Heart left ventricle (tissue), 13 donors: ENCODE measurements at regions not wholly inside any gene's neighbourhood (a gene's known extent, or its start where the extent isn't known, plus 50 kb on each side); places are given as distances from the start of the nearest gene placed in this dataset.

ENCODE experiments used
- CTCF ChIP-seq, 12 donors: fragments of 200-600 bp; sonication (generic) in 4 of 12; IDR thresholded peaks; one replicate each; pipeline versions ENCODE4 v1.5.0 to v1.8.0; 2018 to 2022; ENCODE audit warnings: antibody characterized with exemption in 12 of 12, mild to moderate bottlenecking in 5 of 12
- POLR2A ChIP-seq, 2 donors: fragments of 450-650 bp; IDR thresholded peaks; one replicate each; pipeline ENCODE4 v1.6.1; 2017; ENCODE audit warnings: antibody characterized with exemption in 2 of 2, mild to moderate bottlenecking in 2 of 2, moderate library complexity in 2 of 2
- donor health status: ischemic (EF 13 %, LVEDD 7.1; RV severe dilation, severe dysfunction).
- donor health status: DM: no; HTN: yes; CAD: no.
- donor health status: DM: no; HTN: no; CAD: no.
- donor health status: ischemic (EF 25% LVEDD 6.9; RV normal size, moderate dysfunction).
- donor health status: ischemic (EF 25% LVEDD 5.7; RV mildly dilated, moderate dysfunction).
- donor health status: ischemic (EF 35%, LVEDD 5.7; RV mildly dilated, moderate dysfunction).
- donor health status: nonischemic (EF 11% LVEDD 7.7; RV severe dilation, severe dysfunction).
- donor health status: DM: yes; HTN: yes; CAD: no.
- donor health status: PGD.
- donor health status: ischemic (EF 29% LVEDD 5.4; RV normal size, mild dysfunction).
- donor health status: nonischemic (EF 23%, LVEDD 6.1; RV moderate dilation, normal function).

- no peak for TF ChIP-seq CTCF (IDR thresholded peaks at IDR 0.05)
- TF ChIP-seq POLR2A (IDR thresholded peaks at IDR 0.05), result no peak
Observed at GRCh38 chr18:24840640-24841039, 380.2 kb downstream of the HRH4 start.
